HL-60 (cell line): ENCODE measurements at regions not wholly inside any gene's neighbourhood (a gene's known extent, or its start where the extent isn't known, plus 50 kb on each side); places are given as distances from the start of the nearest gene placed in this dataset.

Source experiments
- DNase-seq, 2 experiments: peaks; one replicate each; pipeline ENCODE4 v3.0.0-alpha.2; 2010 to 2020; ENCODE audit warnings: low read depth in 1 of 2, low spot score in 1 of 2
- H3K27ac ChIP-seq: fragments of 250-450 bp; sonication (Bioruptor Pico); replicated peaks from 2 replicates; pipeline ENCODE4 v1.5.1; 2020; ENCODE audit warnings: mild to moderate bottlenecking, moderate library complexity
- H3K27me3 ChIP-seq: fragments of 250-450 bp; sonication (Bioruptor Pico); 2 replicates; pipeline ENCODE4 v1.5.1; 2021; ENCODE audit warnings: mild to moderate bottlenecking, moderate library complexity; ENCODE audit not compliant: insufficient read depth, poor library complexity, severe bottlenecking
- H3K4me3 ChIP-seq: replicated peaks from 2 replicates; pipeline ENCODE4 v1.5.1; 2011; ENCODE audit warnings: mild to moderate bottlenecking, control low read depth, low read length; ENCODE audit not compliant: insufficient read depth
- CTCF ChIP-seq: IDR thresholded peaks from one replicate; pipeline ENCODE4 v1.5.1; 2011; ENCODE audit warnings: low read length, control low read depth, inconsistent platforms; ENCODE audit not compliant: insufficient read depth
- GABPA ChIP-seq: IDR thresholded peaks from 2 replicates; pipeline ENCODE4 v1.6.1; 2012; ENCODE audit warnings: low read depth
- POLR2AphosphoS5 ChIP-seq: IDR thresholded peaks from 2 replicates; pipeline ENCODE4 v1.6.1; 2012; ENCODE audit warnings: low read depth
- REST ChIP-seq: IDR thresholded peaks from 2 replicates; pipeline ENCODE4 v1.6.1; 2012; ENCODE audit warnings: low read depth; ENCODE audit not compliant: insufficient replicate concordance
- SPI1 ChIP-seq: IDR thresholded peaks from 2 replicates; pipeline ENCODE4 v1.6.1; 2012; ENCODE audit warnings: low read depth, mild to moderate bottlenecking, borderline replicate concordance

GRCh38 chr7:113548561-113548960 lies 370.2 kb downstream of the PPP1R3A start:
- Histone ChIP-seq H3K27ac (no peak overlapping the region), H3K27me3 (no peaks in the 10 kb centered on the region), H3K4me3 (no peak overlapping the region)
- TF ChIP-seq REST (no peak), SPI1 (no peak), GABPA (no peak), POLR2AphosphoS5 (no peak), CTCF (no peak)
- DNase-seq = no peak

GRCh38 chr7:113548137-113548536 lies 370.7 kb downstream of the PPP1R3A start:
- no peak for DNase-seq
- TF ChIP-seq CTCF (no peak), REST (no peak), POLR2AphosphoS5 (no peak), GABPA (no peak), SPI1 (no peak)
- no peaks in the 10 kb centered on the region for H3K27me3 ChIP-seq
- no peak overlapping the region for H3K4me3 ChIP-seq
- no peak overlapping the region for H3K27ac ChIP-seq

GRCh38 chr7:113521468-113521867 lies 397.3 kb downstream of the PPP1R3A start:
- TF ChIP-seq REST = no peak
- no peak for TF ChIP-seq CTCF
- no peak for TF ChIP-seq GABPA
- no peak for TF ChIP-seq POLR2AphosphoS5
- no peak for TF ChIP-seq SPI1
- DNase-seq = no peak
- Histone ChIP-seq H3K27me3 (no peaks in the 10 kb centered on the region), H3K27ac (no peak overlapping the region), H3K4me3 (no peak overlapping the region)
